ENCODE measurements at regions not wholly inside any gene's neighbourhood (a gene's known extent, or its start where the extent isn't known, plus 50 kb on each side); places are given as distances from the start of the nearest gene placed in this dataset.

DNA sequence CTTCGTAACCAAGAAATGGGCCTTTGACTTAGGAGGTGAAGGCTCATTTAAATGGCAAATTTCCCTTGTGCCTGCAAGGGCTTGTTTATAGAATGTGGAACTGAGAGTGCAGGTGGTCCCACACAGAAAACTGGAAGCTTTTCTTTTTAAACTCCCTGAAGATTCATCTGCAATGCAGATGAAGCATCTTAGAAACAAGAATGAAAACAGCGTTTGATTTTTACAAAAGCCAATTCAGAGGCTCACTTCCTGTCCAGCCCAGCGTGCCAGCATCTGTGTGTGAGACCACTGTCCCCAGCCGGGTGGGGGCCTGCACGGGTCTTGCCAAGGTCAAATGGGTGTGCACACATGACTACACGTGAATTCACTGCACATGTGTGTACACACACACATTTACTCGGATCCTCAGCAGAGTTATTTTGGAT, 94.7 kb downstream of the LINGO1 start:
- H3K27ac ChIP-seq (replicated peaks) = no peak overlapping the region
- no peak overlapping the region for H3K4me3 ChIP-seq (replicated peaks; ENCODE audit: insufficient read depth, low read length)
- H3K27me3 ChIP-seq (ENCODE audit: insufficient read depth, poor library complexity, severe bottlenecking) = no peaks in the 10 kb centered on the region
- TF ChIP-seq, protein P1, sequence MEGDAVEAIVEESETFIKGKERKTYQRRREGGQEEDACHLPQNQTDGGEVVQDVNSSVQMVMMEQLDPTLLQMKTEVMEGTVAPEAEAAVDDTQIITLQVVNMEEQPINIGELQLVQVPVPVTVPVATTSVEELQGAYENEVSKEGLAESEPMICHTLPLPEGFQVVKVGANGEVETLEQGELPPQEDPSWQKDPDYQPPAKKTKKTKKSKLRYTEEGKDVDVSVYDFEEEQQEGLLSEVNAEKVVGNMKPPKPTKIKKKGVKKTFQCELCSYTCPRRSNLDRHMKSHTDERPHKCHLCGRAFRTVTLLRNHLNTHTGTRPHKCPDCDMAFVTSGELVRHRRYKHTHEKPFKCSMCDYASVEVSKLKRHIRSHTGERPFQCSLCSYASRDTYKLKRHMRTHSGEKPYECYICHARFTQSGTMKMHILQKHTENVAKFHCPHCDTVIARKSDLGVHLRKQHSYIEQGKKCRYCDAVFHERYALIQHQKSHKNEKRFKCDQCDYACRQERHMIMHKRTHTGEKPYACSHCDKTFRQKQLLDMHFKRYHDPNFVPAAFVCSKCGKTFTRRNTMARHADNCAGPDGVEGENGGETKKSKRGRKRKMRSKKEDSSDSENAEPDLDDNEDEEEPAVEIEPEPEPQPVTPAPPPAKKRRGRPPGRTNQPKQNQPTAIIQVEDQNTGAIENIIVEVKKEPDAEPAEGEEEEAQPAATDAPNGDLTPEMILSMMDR (IDR thresholded peaks at IDR 0.05; ENCODE audit: insufficient read depth, low read length) = no peak
- TF ChIP-seq GABPA (IDR thresholded peaks at IDR 0.05; ENCODE audit: low read depth) (no peak), SPI1 (IDR thresholded peaks at IDR 0.05; ENCODE audit: borderline replicate concordance, low read depth) (no peak), POLR2AphosphoS5 (IDR thresholded peaks at IDR 0.05; ENCODE audit: low read depth) (no peak)
- TF ChIP-seq, protein P2, sequence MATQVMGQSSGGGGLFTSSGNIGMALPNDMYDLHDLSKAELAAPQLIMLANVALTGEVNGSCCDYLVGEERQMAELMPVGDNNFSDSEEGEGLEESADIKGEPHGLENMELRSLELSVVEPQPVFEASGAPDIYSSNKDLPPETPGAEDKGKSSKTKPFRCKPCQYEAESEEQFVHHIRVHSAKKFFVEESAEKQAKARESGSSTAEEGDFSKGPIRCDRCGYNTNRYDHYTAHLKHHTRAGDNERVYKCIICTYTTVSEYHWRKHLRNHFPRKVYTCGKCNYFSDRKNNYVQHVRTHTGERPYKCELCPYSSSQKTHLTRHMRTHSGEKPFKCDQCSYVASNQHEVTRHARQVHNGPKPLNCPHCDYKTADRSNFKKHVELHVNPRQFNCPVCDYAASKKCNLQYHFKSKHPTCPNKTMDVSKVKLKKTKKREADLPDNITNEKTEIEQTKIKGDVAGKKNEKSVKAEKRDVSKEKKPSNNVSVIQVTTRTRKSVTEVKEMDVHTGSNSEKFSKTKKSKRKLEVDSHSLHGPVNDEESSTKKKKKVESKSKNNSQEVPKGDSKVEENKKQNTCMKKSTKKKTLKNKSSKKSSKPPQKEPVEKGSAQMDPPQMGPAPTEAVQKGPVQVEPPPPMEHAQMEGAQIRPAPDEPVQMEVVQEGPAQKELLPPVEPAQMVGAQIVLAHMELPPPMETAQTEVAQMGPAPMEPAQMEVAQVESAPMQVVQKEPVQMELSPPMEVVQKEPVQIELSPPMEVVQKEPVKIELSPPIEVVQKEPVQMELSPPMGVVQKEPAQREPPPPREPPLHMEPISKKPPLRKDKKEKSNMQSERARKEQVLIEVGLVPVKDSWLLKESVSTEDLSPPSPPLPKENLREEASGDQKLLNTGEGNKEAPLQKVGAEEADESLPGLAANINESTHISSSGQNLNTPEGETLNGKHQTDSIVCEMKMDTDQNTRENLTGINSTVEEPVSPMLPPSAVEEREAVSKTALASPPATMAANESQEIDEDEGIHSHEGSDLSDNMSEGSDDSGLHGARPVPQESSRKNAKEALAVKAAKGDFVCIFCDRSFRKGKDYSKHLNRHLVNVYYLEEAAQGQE (IDR thresholded peaks at IDR 0.05; ENCODE audit: insufficient replicate concordance, low read depth) = no peak
- no peak for DNase-seq (ENCODE audit: low read depth in 1 of 2, low spot score in 1 of 2)

DNA sequence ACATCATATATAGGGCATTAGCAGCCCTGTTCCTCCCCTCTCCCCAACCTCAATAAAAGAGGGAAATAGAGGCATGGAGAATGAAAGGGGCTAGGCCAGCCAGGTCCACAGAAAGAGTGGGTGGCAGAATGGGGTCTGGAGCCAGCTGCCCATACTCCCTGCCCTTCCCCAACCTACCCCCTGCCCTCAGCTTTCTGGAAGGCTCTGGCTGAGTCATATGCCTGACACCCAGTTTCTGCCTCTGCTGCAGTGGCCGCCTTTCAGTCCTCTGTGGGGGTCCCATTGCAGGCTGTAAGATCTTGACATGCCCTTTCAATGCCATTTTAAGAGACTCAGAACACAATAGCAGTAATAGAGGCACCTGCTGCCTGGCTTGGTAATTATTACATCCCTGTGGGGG, 95.7 kb downstream of the LINGO1 start:
- no peak overlapping the region for H3K27ac ChIP-seq (replicated peaks)
- no peak for DNase-seq (ENCODE audit: low read depth in 1 of 2, low spot score in 1 of 2)
- no peak for TF ChIP-seq POLR2AphosphoS5 (IDR thresholded peaks at IDR 0.05; ENCODE audit: low read depth)
- TF ChIP-seq, protein P2 (IDR thresholded peaks at IDR 0.05; ENCODE audit: insufficient replicate concordance, low read depth) = no peak
- H3K4me3 ChIP-seq (replicated peaks; ENCODE audit: insufficient read depth, low read length) = no peak overlapping the region
- H3K27me3 ChIP-seq (ENCODE audit: insufficient read depth, poor library complexity, severe bottlenecking) = no peaks in the 10 kb centered on the region

DNA sequence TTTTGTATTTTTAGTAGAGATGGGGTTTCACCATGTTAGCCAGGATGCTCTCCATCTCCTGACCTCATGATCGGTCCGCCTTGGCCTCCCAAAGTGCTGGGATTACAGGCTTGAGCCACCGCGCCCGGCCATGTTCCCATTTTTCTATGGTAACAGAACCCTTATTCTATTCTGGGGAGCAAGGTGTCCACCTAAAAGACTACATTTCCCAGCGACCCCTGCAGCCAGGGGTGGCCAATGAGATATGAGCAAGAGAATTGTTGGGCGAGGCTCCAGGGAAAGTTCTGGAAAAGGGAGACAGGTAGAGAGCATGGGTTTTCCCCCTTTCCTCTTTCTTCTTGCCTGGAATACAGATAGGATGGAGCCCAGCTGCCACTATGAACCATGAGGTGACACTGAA, 96.9 kb downstream of the LINGO1 start:
- no peaks in the 10 kb centered on the region for H3K27me3 ChIP-seq (ENCODE audit: insufficient read depth, poor library complexity, severe bottlenecking)
- H3K27ac ChIP-seq (replicated peaks) = no peak overlapping the region
- no peak overlapping the region for H3K4me3 ChIP-seq (replicated peaks; ENCODE audit: insufficient read depth, low read length)
- TF ChIP-seq GABPA (IDR thresholded peaks at IDR 0.05; ENCODE audit: low read depth) (no peak), POLR2AphosphoS5 (IDR thresholded peaks at IDR 0.05; ENCODE audit: low read depth) (no peak), SPI1 (IDR thresholded peaks at IDR 0.05; ENCODE audit: borderline replicate concordance, low read depth) (no peak)
- TF ChIP-seq, protein P1 (IDR thresholded peaks at IDR 0.05; ENCODE audit: insufficient read depth, low read length) = no peak
- TF ChIP-seq, protein P2 (IDR thresholded peaks at IDR 0.05; ENCODE audit: insufficient replicate concordance, low read depth) = no peak
- DNase-seq (ENCODE audit: low read depth in 1 of 2, low spot score in 1 of 2) = no peak
